K562 (cell line): ENCODE measurements at regions not wholly inside any gene's neighbourhood (a gene's known extent, or its start where the extent isn't known, plus 50 kb on each side); places are given as distances from the start of the nearest gene placed in this dataset.

Source experiments
- ATAC-seq: fragments of 200-7000 bp; cut with Tn5 transposase; 3 replicates; pipeline ENCODE4 v1.9.1; 2020; ENCODE audit warnings: moderate library complexity
- BruUV-seq: library from RNA; stranded (reverse); fragments of 400-500 nt; replicated peaks from 2 replicates; lab custom pipeline; 2021; lab: Mats Ljungman, UMichigan
- CTCF ChIA-PET: fragments of 300-600 bp; formaldehyde crosslinking; extraction: SDS; loops from one replicate; lab custom pipeline; 2021; ENCODE audit warnings: low intra/inter-chr PET ratio; lab: Yijun Ruan, JAX
- POLR2A ChIA-PET: fragments of 300-600, 350-650 bp; sonication (Branson Sonifier 250); formaldehyde crosslinking; extraction: SDS; loops from one replicate; lab custom pipeline; 2021; ENCODE audit warnings: antibody characterized with exemption, inconsistent platforms; lab: Yijun Ruan, JAX
- DNase-seq, 4 experiments: peaks; one replicate each; pipeline versions ENCODE4 v3.0.0 to v3.0.0-alpha.2; 2011 to 2018; ENCODE audit warnings: low spot score in 3 of 4, mixed read lengths in 3 of 4; ENCODE audit errors: extremely low read depth in 1 of 4
- FAIRE-seq: peaks from 2 replicates; lab custom pipeline; 2011; peaks lifted over from hg19 to GRCh38; lab: Jason Lieb, UNC
- H2AFZ ChIP-seq: 2 replicates; pipeline ENCODE4 v1.6.0; 2011; ENCODE audit warnings: low read depth, low read length, control low read depth, inconsistent platforms
- H3K27ac ChIP-seq: fragments of 200-600 bp; 3 replicates; pipeline ENCODE4 v1.8.0; 2011; ENCODE audit warnings: low read depth, mild to moderate bottlenecking, control low read depth, inconsistent platforms, low read length, moderate library complexity, mixed read lengths; ENCODE audit errors: extremely low read depth
- H3K27me3 ChIP-seq, 2 experiments: fragments of 300-600 bp in 1 of 2; 2 replicates in 1 of 2; 3 replicates in 1 of 2; pipeline versions ENCODE4 v1.6.0 to v1.8.0; 2011; ENCODE audit warnings: inconsistent platforms in 2 of 2, low read length in 2 of 2, mild to moderate bottlenecking in 1 of 2, mixed read lengths in 1 of 2, moderate library complexity in 1 of 2; ENCODE audit not compliant: control insufficient read depth in 2 of 2, insufficient read depth in 2 of 2
- H3K36me3 ChIP-seq: fragments of 300-600 bp; 3 replicates; pipeline ENCODE4 v1.8.0; 2011; ENCODE audit warnings: mild to moderate bottlenecking, low read length, inconsistent platforms; ENCODE audit not compliant: control insufficient read depth, insufficient read depth
- H3K4me1 ChIP-seq, 2 experiments: fragments of 200-600 bp in 1 of 2; replicated peaks in 1 of 2; 2 replicates in 1 of 2; 3 replicates in 1 of 2; pipeline versions ENCODE4 v1.5.1 to v1.8.0; 2011; ENCODE audit warnings: inconsistent platforms in 2 of 2, low read length in 2 of 2, mild to moderate bottlenecking in 1 of 2, mixed read lengths in 1 of 2, moderate library complexity in 1 of 2; ENCODE audit not compliant: control insufficient read depth in 2 of 2, insufficient read depth in 2 of 2
- H3K4me2 ChIP-seq: 2 replicates; pipeline ENCODE4 v1.6.1; 2011; ENCODE audit warnings: low read length, control low read depth, inconsistent platforms, mixed read lengths; ENCODE audit not compliant: insufficient read depth
- H3K4me3 ChIP-seq: fragments of 200-600 bp; sonication (generic), shearing (Covaris generic); 2 replicates; pipeline ENCODE4 v1.5.1; 2016; ENCODE audit warnings: control low read depth, inconsistent platforms
- H3K79me2 ChIP-seq: fragments of 200-600 bp; 3 replicates; pipeline ENCODE4 v1.8.0; 2011; ENCODE audit warnings: low read length, inconsistent platforms; ENCODE audit not compliant: control insufficient read depth, insufficient read depth
- H3K9ac ChIP-seq, 2 experiments: 2 replicates each; pipeline versions ENCODE4 v1.6.0 to v1.6.1; 2011; ENCODE audit warnings: low read depth in 2 of 2, low read length in 2 of 2, control low read depth in 1 of 2, inconsistent platforms in 1 of 2, mild to moderate bottlenecking in 1 of 2, mixed read lengths in 1 of 2; ENCODE audit not compliant: insufficient read depth in 1 of 2
- H3K9me1 ChIP-seq: one replicate; pipeline ENCODE4 v1.6.0; 2011; ENCODE audit warnings: inconsistent platforms, mild to moderate bottlenecking, low read length, moderate library complexity; ENCODE audit not compliant: control insufficient read depth, insufficient read depth
- H3K9me3 ChIP-seq: replicated peaks from 2 replicates; pipeline ENCODE4 v1.5.1; 2011; ENCODE audit warnings: low read depth, low read length, inconsistent platforms; ENCODE audit not compliant: control insufficient read depth, insufficient read depth
- H4K20me1 ChIP-seq: replicated peaks from 2 replicates; pipeline ENCODE4 v1.6.1; 2011; ENCODE audit warnings: low read length, inconsistent platforms, mixed read lengths; ENCODE audit not compliant: control insufficient read depth, insufficient read depth
- CHCHD3 ChIP-seq: fragments of 250-450 bp; sonication (Bioruptor Pico); IDR thresholded peaks from 2 replicates; pipeline ENCODE4 v2.1.2; 2022; ENCODE audit warnings: mild to moderate bottlenecking
- FOSL1 ChIP-seq: fragments of 200-800 bp; sonication (Bioruptor generic); conservative IDR thresholded peaks from 2 replicates; pipeline ENCODE4 v1.6.1; 2016; ENCODE audit warnings: missing genetic modification characterization, missing compliant biosample characterization
- ZNF445 ChIP-seq: fragments of 250-450 bp; sonication (Bioruptor Pico); IDR thresholded peaks from 2 replicates; pipeline ENCODE4 v1.4.0; 2020; ENCODE audit warnings: low read depth, mild to moderate bottlenecking, moderate library complexity
- WGBS: fragments of 100-300 bp; shearing (Covaris generic); methylation state at CpG from one replicate; pipeline ENCODE4 v1.1.6; 2016; ENCODE audit warnings: low coverage, mixed read lengths; ENCODE audit not compliant: insufficient coverage; ENCODE audit errors: missing lambda C conversion rate; 5-methylcytosine and 5-hydroxymethylcytosine counted together
- in situ Hi-C: fragments of 300-500 bp; cut with MboI; formaldehyde crosslinking; loops from 4 replicates; pipeline ENCODE4 v1.15.0; 2018; ENCODE audit warnings: inconsistent platforms, mixed read lengths
- intact Hi-C: fragments of 100-400 bp; cut with micrococcal nuclease; formaldehyde crosslinking; loops from 2 replicates; pipeline ENCODE4 v1.14.2; 2022

- WGBS: 0% methylated on average over 3 of the region's 3 CpGs
- CTCF ChIA-PET: no interaction called here
Measured at GRCh38 chr6:62942000-62942399, 269.3 kb upstream of the FKBP1C start.

GRCh38 chr6:62968834-62969233, 242.4 kb upstream of the FKBP1C start:
- Histone ChIP-seq H3K79me2 (no peaks in the 10 kb centered on the region), H3K4me2 (no peak overlapping the region), H2AFZ (no peak overlapping the region), H3K27me3 (no peaks in the 10 kb centered on the region), H3K4me3 (no peak overlapping the region), H3K9me1 (no peaks in the 10 kb centered on the region), H3K9me3 (no peaks in the 10 kb centered on the region)
- in situ Hi-C loops: no loop called here
- POLR2A ChIA-PET: interaction anchor here (1.0 kb wide), 1 partner anchor 11 kb away, joined by 4 read pairs; no protein-coding TSS in a partner anchor
- no peak for DNase-seq
- 0% methylated on average over 2 of the region's 2 CpGs for WGBS
- intact Hi-C loops: no loop called here
- TF ChIP-seq FOSL1 (tag): no peak
- TF ChIP-seq, all 486 proteins: peak for 0
- Histone ChIP-seq H3K36me3 (no peaks in the 10 kb centered on the region), H3K4me1 (no peaks in the 10 kb centered on the region), H3K27ac (no peak overlapping the region), H4K20me1 (no peaks in the 10 kb centered on the region), H3K9ac (no peak overlapping the region)
- FAIRE-seq (no peak), ATAC-seq (no peak)
- CTCF ChIA-PET: no interaction called here
- no TSS peak for BruUV-seq

More at GRCh38 chr6:62942000-62942399, 269.3 kb upstream of the FKBP1C start:
- Histone ChIP-seq H3K9ac (no peak overlapping the region), H3K4me3 (no peak overlapping the region), H4K20me1 (no peaks in the 10 kb centered on the region), H3K27ac (no peak overlapping the region), H3K27me3 (no peaks in the 10 kb centered on the region), H3K4me2 (no peak overlapping the region), H3K79me2 (no peaks in the 10 kb centered on the region), H2AFZ (no peak overlapping the region), H3K4me1 (no peaks in the 10 kb centered on the region), H3K9me3 (0 out of 2 replicates have a peak, but pooled peaks cover 2% of the 10 kb centered on the region), H3K9me1 (no peaks in the 10 kb centered on the region), H3K36me3 (no peaks in the 10 kb centered on the region)
- in situ Hi-C loops (no loop called here), intact Hi-C loops (no loop called here)
- FAIRE-seq: no peak
- POLR2A ChIA-PET: no interaction called here
- no peak for ATAC-seq
- TF ChIP-seq CHCHD3 (no peak), ZNF445 (CRISPR knock-in tag) (no peak)
- DNase-seq: no peak
- BruUV-seq: no TSS peak
